Naive B cell (primary cell): ENCODE measurements at regions not wholly inside any gene's neighbourhood (a gene's known extent, or its start where the extent isn't known, plus 50 kb on each side); places are given as distances from the start of the nearest gene placed in this dataset.
"Not testable (repeated sequence)": the region's sequence is repeated elsewhere in the genome, so short reads cannot be mapped to it uniquely, and the experiment has no call there.

Experiments
- ATAC-seq, 2 donors: fragments of 150-1000 bp; cut with Tn5 transposase; 2 replicates each; pipeline ENCODE4 v1.10.0; 2021; ENCODE audit warnings: low read depth in 2 of 2, mild to moderate bottlenecking in 2 of 2, moderate library complexity in 2 of 2
- DNase-seq: peaks from one replicate; pipeline ENCODE4 v3.0.0; 2022
- H3K27ac Mint-ChIP-seq, 6 donors: one replicate each; pipeline ENCODE4 v1.8.0; 2020 to 2022; ENCODE audit warnings: mild to moderate bottlenecking in 6 of 6, mixed read lengths in 6 of 6, moderate library complexity in 5 of 6, inconsistent platforms in 2 of 6
- H3K27me3 Mint-ChIP-seq, 3 donors: one replicate each; pipeline ENCODE4 v1.8.0; 2021 to 2022; ENCODE audit warnings: mixed read lengths in 3 of 3, mild to moderate bottlenecking in 1 of 3
- H3K36me3 Mint-ChIP-seq, 2 donors: one replicate each; pipeline ENCODE4 v1.8.0; 2020 to 2022; ENCODE audit warnings: mixed read lengths in 2 of 2, inconsistent platforms in 1 of 2, mild to moderate bottlenecking in 1 of 2
- H3K4me1 Mint-ChIP-seq, 3 donors: one replicate each; pipeline ENCODE4 v1.8.0; 2020 to 2022; ENCODE audit warnings: mixed read lengths in 3 of 3, inconsistent platforms in 1 of 3, mild to moderate bottlenecking in 1 of 3, moderate library complexity in 1 of 3
- H3K4me3 Mint-ChIP-seq, 8 donors: one replicate each; pipeline ENCODE4 v1.8.0; 2020 to 2022; ENCODE audit warnings: mild to moderate bottlenecking in 8 of 8, mixed read lengths in 8 of 8, moderate library complexity in 8 of 8, inconsistent platforms in 2 of 8
- H3K9me3 Mint-ChIP-seq, 7 donors: one replicate each; pipeline ENCODE4 v1.8.0; 2020 to 2022; ENCODE audit warnings: mixed read lengths in 7 of 7, mild to moderate bottlenecking in 5 of 7, inconsistent platforms in 2 of 7, moderate library complexity in 1 of 7

DNA sequence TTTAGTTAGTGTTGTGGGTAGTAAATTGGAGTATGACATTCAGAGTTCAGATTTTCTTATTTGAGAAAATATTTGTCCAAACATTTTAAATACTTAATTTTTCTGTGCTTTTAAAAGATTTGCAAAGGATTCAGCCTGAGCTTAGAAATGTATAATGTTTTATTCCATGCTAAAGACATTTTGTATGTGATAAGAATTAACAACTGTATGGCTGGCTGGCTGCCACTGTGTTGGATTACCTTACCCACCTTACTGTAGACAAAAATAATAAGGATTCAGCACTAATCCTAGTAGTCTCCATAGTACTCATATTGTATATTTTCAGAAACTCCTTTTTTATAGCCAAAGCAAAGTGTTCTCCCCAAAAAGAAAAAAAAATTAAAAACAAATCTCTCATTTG is 74.8 kb downstream of the TANC2 start:
- H3K36me3 Mint-ChIP-seq, result no peaks in the 10 kb centered on the region
- H3K9me3 Mint-ChIP-seq, result no peaks in the 10 kb centered on the region
- no peak for ATAC-seq
- no peaks in the 10 kb centered on the region for H3K27me3 Mint-ChIP-seq
- no peak overlapping the region for H3K27ac Mint-ChIP-seq
- H3K4me3 Mint-ChIP-seq, result no peak overlapping the region
- DNase-seq, result no peak
- peaks cover 2 to 9% (median 6%) of the 10 kb centered on the region in 3 donors for H3K4me1 Mint-ChIP-seq

DNA sequence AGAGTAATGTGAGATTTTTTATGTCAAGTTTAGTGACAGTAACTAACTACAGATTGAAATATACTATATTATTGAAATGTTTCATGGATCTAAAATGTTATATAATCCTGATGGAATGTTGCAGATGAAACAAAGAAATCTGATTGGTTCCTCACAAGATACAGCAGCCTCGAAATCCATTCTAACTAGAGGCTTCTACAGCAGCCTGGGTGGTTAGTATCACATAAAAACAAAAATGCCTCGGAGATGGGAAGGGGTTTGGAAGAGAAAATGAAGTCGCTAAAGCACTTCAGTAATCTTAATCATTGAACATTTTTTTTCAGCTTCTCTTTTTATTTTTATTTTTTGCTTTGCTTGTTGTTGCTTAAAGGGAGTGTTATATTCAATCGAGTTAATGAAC is 75.2 kb downstream of the TANC2 start:
- H3K27ac Mint-ChIP-seq, result no peak overlapping the region
- no peaks in the 10 kb centered on the region for H3K9me3 Mint-ChIP-seq
- no peaks in the 10 kb centered on the region for H3K36me3 Mint-ChIP-seq
- DNase-seq (no peak), ATAC-seq (no peak)
- no peaks in the 10 kb centered on the region for H3K27me3 Mint-ChIP-seq
- peaks cover 0 to 5% (median 2%) of the 10 kb centered on the region in 3 donors for H3K4me1 Mint-ChIP-seq
- no peak overlapping the region for H3K4me3 Mint-ChIP-seq

DNA sequence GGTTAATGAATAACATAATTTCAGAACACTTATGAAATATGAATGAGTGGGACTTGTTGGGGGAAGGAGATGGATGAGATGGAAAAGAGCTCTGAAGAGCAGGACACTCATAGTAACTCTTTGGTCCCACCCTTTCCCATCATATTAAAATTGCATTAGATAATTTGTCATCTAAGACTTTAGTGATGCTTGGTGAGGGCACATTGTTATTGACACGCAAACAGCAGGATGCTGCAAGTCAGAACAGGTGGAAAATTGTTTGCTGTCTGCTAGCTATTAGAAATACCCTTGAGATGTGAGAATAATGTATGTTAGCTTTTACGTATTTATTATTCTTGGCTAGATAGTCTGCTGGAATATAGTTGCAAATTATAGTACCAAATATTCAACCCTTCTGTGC is 75.7 kb downstream of the TANC2 start:
- H3K4me3 Mint-ChIP-seq, result no peak overlapping the region
- peaks cover 0 to 4% (median 0%) of the 10 kb centered on the region in 3 donors for H3K4me1 Mint-ChIP-seq
- DNase-seq (no peak), ATAC-seq (no peak)
- no peaks in the 10 kb centered on the region for H3K36me3 Mint-ChIP-seq
- no peak overlapping the region for H3K27ac Mint-ChIP-seq
- no peaks in the 10 kb centered on the region for H3K27me3 Mint-ChIP-seq
- no peaks in the 10 kb centered on the region for H3K9me3 Mint-ChIP-seq

DNA sequence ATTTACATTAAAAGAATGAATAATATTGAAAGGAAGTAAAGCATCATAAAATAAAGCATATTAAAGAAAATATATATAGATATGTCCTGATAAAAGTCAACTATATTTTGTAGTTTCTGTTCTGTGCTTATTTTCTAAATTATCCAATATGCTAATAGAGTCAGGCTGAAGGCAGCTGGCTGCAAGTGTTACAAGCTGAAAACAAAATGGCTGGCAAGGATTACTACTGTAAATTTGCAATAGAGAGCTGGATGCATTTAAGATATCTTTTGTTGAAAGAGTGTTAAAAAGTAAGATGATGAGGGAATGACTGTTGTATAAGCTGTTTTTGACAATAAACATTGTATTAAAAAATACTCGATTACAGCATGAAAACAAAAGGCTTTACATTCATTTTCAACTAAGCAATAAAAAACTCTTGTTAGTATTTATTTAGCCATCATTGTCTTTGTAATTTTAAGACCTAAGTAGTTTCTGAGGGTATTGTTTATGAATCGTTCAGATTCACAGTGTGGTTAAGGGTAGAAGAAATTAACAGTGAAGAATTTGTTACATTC is 76.3 kb downstream of the TANC2 start:
- Mint-ChIP-seq H3K27ac (no peak overlapping the region), H3K36me3 (peaks cover 0 to 5% of the 10 kb centered on the region in 2 donors), H3K9me3 (no peaks in the 10 kb centered on the region), H3K27me3 (peaks cover 0 to 5% (median 0%) of the 10 kb centered on the region in 3 donors), H3K4me3 (no peak overlapping the region), H3K4me1 (peaks cover 0 to 4% (median 0%) of the 10 kb centered on the region in 3 donors)
- DNase-seq (no peak), ATAC-seq (no peak)

DNA sequence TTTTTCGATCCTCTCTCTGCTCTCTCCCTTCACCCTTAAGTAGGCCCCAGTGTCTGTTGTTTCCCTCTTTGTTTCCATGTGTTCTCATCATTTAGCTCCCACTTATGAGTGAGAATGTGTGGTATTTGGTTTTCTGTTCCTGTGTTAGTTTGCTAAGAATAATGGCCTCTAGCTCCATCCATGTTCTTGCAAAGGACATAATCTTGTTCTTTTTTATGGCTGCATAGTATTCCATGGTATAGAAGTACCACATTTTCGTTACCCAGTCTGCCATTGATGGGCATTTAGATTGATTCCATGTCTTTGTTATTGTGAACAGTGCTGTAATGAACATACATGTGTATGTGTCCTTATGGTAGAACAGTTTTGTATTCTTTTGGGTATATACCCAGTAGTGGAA is 91.5 kb downstream of the TANC2 start:
- not testable (repeated sequence) for DNase-seq, H3K4me1 Mint-ChIP-seq, ATAC-seq, H3K36me3 Mint-ChIP-seq, H3K27me3 Mint-ChIP-seq, H3K4me3 Mint-ChIP-seq, H3K9me3 Mint-ChIP-seq
- H3K27ac Mint-ChIP-seq, result peak overlapping the region in 1 of 6 donors; percentile 23

DNA sequence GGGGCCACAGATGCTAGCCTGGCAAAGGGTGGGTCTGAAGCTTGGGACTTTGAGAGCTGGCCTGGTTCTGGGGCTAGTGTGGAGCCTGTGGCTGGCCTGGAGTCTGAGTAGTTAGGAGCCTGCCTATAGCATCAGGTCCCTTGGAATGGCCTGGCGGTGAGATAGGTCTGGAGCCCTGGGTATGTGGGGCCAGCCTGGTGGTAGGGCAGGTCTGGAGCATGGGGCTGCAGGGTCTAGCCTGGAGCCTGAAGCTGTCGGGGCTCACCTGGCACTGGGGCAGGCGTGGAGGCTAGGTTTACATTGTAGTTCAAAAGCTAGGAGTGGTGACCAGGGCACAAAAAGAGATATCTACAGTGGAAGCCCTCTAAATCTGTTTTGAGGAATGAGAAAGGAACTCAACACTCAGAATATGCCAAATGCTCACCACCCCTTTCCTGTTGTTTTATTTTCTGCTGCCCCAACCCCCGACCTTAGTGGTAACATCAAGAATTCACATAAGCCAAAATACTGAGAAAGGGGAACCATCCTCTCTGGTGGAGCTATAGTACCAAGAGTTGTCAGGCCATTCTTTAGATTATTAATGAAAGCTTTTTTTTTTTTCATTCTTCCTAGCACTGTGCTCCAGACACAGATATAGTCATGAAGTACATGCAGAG is 100.3 kb downstream of the TANC2 start:
- H3K27ac Mint-ChIP-seq, result no peak overlapping the region
- ATAC-seq (no peak), DNase-seq (no peak)
- H3K4me1 Mint-ChIP-seq, result peaks cover 0 to 7% (median 6%) of the 10 kb centered on the region in 3 donors
- H3K4me3 Mint-ChIP-seq, result no peak overlapping the region
- H3K27me3 Mint-ChIP-seq, result no peaks in the 10 kb centered on the region
- H3K36me3 Mint-ChIP-seq, result no peaks in the 10 kb centered on the region
- H3K9me3 Mint-ChIP-seq, result peaks cover 0 to 2% (median 0%) of the 10 kb centered on the region in 7 donors

DNA sequence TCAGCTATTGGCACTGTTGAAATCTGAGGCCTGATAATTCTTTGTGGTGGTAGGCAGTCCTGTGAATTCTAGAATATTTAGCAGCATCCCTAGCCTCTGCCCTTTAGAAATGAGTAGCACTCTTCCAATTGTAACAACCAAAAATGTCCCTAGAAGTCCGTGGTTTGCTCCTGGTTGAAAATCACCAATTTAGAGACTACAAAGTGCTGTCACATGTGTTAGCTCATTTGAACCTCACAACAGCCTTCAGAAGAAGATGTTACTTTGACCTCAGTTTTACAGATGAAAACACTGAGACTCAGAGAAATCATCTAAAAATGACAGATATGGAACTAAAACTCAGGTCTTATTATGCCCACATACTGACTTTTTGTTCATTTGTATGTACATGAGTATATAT is 103.2 kb downstream of the TANC2 start:
- no peak overlapping the region for H3K27ac Mint-ChIP-seq
- peaks cover 0 to 7% (median 6%) of the 10 kb centered on the region in 3 donors for H3K4me1 Mint-ChIP-seq
- no peaks in the 10 kb centered on the region for H3K36me3 Mint-ChIP-seq
- no peak for DNase-seq
- no peaks in the 10 kb centered on the region for H3K27me3 Mint-ChIP-seq
- H3K9me3 Mint-ChIP-seq, result peaks cover 0 to 2% (median 0%) of the 10 kb centered on the region in 7 donors
- no peak overlapping the region for H3K4me3 Mint-ChIP-seq
- ATAC-seq, result no peak

DNA sequence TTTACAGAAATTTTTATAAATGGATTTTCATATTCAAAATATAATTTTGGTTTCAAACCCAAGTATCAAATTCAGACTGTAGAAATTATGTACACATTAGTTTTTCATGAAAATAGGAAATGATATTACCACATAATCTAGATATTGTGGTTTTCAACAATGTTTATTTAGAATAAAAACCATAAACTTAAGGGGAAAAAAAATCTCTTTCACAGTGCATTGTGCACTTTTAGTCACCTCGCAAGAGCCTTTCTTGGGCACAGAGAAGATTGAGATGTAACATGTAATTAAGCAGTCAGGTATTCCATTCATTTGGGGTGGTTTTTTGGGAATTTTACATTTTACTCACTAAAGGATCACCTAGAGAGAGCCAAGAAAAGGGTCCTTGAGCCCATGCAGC is 104.0 kb downstream of the TANC2 start:
- Mint-ChIP-seq H3K9me3 (peaks cover 0 to 2% (median 0%) of the 10 kb centered on the region in 7 donors), H3K36me3 (no peaks in the 10 kb centered on the region), H3K4me3 (no peak overlapping the region), H3K27me3 (no peaks in the 10 kb centered on the region), H3K27ac (peak overlapping the region in 1 of 6 donors; percentile 29), H3K4me1 (peaks cover 0 to 7% (median 6%) of the 10 kb centered on the region in 3 donors)
- no peak for ATAC-seq
- DNase-seq, result no peak

DNA sequence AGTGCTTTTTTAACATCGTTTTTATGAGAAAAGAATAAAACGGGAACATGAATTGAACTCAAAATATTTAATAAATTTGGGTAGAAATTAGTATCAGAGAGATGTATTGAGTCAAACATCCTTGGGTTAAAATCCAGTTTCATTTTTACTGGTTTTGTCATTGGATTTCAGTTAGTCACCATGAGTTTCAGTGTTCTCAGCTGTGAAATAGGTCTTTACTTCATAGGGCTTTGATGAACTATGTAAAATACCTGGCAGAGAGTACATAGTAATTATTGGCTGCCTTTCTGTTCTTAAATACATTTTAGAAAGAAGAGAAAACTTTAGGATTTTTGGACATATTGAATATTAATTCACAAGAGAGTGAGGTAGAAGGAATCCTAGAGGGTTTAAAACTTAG is 105.8 kb downstream of the TANC2 start:
- no peak for ATAC-seq
- Mint-ChIP-seq H3K9me3 (no peaks in the 10 kb centered on the region), H3K4me3 (no peak overlapping the region), H3K27ac (peak overlapping the region in 1 of 6 donors; percentile 56), H3K36me3 (no peaks in the 10 kb centered on the region), H3K27me3 (no peaks in the 10 kb centered on the region), H3K4me1 (peaks cover 0 to 6% (median 4%) of the 10 kb centered on the region in 3 donors)
- no peak for DNase-seq

DNA sequence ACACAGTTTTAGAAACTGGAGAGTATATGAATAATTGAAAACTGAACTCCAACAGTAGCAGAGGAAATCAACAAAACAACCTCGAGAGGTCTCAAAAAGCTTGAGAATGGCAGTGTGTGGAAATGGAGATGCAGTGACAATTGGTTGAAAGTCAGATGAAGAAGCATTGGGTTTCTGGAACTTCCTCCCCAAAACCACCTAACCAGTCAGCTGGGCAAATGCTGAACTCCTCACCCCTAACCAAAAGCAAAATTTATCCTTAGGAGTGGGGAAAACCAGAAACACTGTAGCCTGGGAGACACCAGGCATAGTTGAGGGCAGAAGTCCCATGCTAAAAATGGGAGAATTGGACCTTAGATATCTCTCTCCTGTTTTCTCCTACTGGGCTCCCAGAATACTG is 109.9 kb downstream of the TANC2 start:
- Mint-ChIP-seq H3K9me3 (no peaks in the 10 kb centered on the region), H3K4me3 (no peak overlapping the region), H3K36me3 (no peaks in the 10 kb centered on the region), H3K4me1 (peaks cover 0 to 7% (median 4%) of the 10 kb centered on the region in 3 donors), H3K27me3 (no peaks in the 10 kb centered on the region), H3K27ac (no peak overlapping the region)
- ATAC-seq (no peak), DNase-seq (no peak)

DNA sequence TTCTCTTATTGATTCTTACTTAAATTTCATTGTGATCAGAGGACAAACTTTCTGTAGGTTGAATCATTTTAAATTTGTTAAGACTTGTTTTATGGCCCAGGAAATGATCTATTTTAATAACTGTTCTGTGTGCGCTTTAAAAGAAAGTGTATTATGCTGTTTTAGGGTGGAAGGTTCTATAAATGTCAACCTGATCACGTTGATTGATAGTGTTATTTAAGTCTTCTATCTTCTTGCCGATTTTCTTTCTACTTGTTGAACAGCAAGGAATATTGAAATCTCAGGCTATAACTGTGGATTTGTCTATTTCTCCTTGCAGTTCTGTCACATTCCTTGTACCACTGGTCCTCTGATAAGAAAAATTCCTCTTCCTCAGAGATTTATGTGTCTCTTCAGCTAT is 112.7 kb downstream of the TANC2 start:
- H3K4me3 Mint-ChIP-seq, result no peak overlapping the region
- no peaks in the 10 kb centered on the region for H3K9me3 Mint-ChIP-seq
- DNase-seq (no peak), ATAC-seq (no peak)
- peak overlapping the region in 3 of 6 donors; percentile 27 to 53 (median 37) for H3K27ac Mint-ChIP-seq
- peaks cover 0 to 7% (median 4%) of the 10 kb centered on the region in 3 donors for H3K4me1 Mint-ChIP-seq
- no peaks in the 10 kb centered on the region for H3K27me3 Mint-ChIP-seq
- H3K36me3 Mint-ChIP-seq, result no peaks in the 10 kb centered on the region

DNA sequence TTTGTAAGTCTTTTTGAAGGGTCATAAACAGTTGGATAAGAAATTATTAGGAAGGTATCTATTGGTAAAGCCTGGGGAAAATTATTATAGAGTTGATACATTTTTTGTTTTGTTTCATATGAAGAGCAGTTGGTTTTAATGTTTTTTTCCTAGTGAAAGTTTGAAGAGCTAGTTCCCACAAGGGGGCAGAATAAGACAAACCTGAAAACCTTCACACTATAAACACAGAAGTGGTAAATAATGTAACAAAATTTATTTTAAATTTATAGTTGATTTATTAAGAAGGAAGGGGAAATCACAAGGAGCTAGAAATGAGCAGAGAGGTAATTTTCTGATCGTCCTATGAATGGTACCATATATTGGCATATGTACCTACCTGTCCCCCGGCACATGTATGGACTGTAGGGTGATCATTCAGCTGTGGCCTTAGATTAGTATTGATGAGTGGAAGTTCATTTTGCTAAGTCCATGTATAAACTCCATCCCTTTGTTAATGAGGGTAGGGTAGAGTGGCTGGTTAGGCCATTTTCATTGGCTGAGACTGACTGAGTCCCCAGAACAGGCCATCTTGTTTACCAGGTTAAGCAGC is 116.3 kb downstream of the TANC2 start:
- DNase-seq (peak; percentile 9), ATAC-seq (no peak)
- no peak overlapping the region for H3K27ac Mint-ChIP-seq
- no peak overlapping the region for H3K4me3 Mint-ChIP-seq
- peaks cover 0 to 1% (median 0%) of the 10 kb centered on the region in 3 donors for H3K4me1 Mint-ChIP-seq
- no peaks in the 10 kb centered on the region for H3K27me3 Mint-ChIP-seq
- H3K36me3 Mint-ChIP-seq, result peaks cover 0 to 3% of the 10 kb centered on the region in 2 donors
- peaks cover 0 to 9% (median 1%) of the 10 kb centered on the region in 7 donors for H3K9me3 Mint-ChIP-seq

DNA sequence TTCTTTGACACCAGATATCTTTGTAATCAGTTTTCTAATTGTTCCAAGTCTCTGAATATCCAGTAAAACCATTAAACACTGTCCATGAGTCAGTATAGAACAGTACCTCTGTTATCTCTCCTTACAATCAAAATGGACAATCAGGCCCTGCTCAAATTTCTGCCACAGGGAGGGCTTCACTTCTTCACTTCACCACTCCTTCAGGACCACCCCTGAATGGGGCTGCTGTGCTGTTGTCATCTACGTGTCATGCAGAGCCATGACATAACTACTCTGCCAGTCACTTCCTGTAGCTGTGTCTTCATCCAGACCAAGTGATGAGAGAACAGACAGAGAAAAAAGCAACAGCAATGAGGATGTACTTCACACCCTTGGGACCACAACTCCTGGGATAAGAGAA is 116.9 kb downstream of the TANC2 start:
- peaks cover 0 to 9% (median 1%) of the 10 kb centered on the region in 7 donors for H3K9me3 Mint-ChIP-seq
- no peak overlapping the region for H3K4me3 Mint-ChIP-seq
- H3K27ac Mint-ChIP-seq, result no peak overlapping the region
- H3K27me3 Mint-ChIP-seq, result no peaks in the 10 kb centered on the region
- peaks cover 0 to 3% of the 10 kb centered on the region in 2 donors for H3K36me3 Mint-ChIP-seq
- peaks cover 0 to 1% (median 0%) of the 10 kb centered on the region in 3 donors for H3K4me1 Mint-ChIP-seq
- DNase-seq, result no peak
- no peak for ATAC-seq
